ENCODE measurements at regions not wholly inside any gene's neighbourhood (a gene's known extent, or its start where the extent isn't known, plus 50 kb on each side); places are given as distances from the start of the nearest gene placed in this dataset.

DNA sequence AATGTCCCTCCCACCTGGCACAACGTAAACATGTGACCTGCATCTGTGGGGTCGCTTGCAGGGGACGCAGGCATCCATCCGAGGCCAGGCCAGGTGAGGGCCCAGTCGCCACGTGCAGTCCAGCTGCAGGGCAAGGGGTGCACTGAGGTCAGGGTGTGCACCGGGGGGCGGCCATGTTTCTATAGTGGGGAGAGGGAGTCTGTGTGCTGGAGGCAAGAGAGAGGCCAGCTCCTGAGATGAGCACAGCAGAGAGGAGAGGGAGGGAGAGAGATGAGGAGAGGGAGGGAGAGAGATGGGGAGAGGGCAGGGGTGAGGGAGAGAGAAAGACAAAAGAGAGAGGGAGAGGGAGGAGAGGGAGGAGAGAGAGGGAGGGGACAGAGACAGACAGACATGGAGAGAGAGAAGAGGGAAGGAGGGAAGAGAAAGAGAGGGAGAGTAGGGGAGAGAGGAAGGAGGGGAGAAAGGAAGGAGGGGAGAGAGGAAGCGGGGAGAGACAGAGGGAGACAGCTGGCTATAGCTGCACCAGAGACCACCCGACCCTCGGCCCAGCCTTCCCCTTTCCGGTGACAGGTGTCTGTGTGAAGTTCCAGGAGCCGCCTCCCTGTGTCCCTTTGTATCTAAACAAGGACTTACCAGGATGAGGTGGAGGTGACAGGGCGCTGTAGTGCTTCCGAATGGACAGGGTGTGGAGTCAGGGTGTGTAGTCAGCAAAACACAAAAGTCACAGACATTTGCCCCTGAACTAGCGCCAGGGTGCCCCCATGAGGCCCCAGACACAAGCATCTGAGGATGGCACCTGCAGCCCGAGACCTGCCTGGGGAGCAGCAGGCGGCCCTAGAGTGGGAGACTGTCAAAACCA, 68.7 kb downstream of the ADRA2C start:
- DNase-seq (ENCODE audit: low spot score in 2 of 2, unreplicated experiment in 2 of 2), result no peak
- Mint-ChIP-seq H3K4me1 (no peaks in the 10 kb centered on the region), H3K27me3 (ENCODE audit: low read depth) (peaks cover 52% of the 10 kb centered on the region), H3K27ac (no peak overlapping the region), H3K4me3 (no peak overlapping the region), H3K36me3 (no peaks in the 10 kb centered on the region), H3K9me3 (peaks cover 3% of the 10 kb centered on the region)
- TF ChIP-seq, protein P1, sequence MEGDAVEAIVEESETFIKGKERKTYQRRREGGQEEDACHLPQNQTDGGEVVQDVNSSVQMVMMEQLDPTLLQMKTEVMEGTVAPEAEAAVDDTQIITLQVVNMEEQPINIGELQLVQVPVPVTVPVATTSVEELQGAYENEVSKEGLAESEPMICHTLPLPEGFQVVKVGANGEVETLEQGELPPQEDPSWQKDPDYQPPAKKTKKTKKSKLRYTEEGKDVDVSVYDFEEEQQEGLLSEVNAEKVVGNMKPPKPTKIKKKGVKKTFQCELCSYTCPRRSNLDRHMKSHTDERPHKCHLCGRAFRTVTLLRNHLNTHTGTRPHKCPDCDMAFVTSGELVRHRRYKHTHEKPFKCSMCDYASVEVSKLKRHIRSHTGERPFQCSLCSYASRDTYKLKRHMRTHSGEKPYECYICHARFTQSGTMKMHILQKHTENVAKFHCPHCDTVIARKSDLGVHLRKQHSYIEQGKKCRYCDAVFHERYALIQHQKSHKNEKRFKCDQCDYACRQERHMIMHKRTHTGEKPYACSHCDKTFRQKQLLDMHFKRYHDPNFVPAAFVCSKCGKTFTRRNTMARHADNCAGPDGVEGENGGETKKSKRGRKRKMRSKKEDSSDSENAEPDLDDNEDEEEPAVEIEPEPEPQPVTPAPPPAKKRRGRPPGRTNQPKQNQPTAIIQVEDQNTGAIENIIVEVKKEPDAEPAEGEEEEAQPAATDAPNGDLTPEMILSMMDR (IDR thresholded peaks at IDR 0.05; ENCODE audit: unreplicated experiment), result no peak

DNA sequence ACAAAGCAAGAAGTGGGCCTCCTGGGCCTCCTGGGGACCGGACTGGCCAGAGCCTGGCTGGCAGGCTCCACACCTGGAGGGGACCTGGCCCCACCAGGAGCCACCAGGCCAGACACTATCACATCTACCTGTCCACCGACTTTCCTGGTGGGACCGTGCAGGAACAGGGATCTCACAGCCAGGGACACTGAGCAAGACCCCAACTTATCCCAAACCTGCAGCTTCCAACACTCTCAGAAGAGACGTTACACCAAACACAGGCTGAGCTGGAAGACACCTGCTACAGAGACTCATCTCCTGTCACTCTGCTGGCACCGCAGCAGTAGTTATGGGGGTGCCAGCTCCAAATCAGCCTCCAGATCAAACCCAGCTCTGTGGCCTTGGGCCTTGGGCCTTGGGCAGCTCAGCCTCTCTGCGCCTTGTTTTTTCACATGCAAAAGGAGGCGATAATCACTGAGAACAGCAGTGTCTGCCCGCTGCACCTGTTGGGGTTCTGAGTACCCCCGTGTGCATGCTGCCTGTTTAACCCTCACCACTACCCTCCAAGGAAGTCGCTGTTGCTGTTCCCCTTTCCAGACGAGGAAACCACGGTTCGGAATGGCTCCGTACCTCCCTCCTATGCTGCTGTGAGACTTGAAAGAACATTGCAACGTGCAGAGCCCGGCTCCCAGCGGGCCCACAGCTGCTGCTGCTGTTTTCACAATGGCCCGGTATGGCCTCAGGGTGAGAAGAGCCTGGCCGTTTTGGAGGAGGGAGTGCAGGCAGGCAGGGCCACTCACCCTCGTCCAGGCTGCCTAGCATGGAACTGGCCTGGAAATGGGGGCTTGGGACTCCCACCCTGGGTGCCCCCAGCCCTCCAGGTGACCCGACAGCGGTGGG, 69.6 kb downstream of the ADRA2C start:
- Mint-ChIP-seq H3K4me3 (no peak overlapping the region), H3K27me3 (ENCODE audit: low read depth) (peaks cover 58% of the 10 kb centered on the region), H3K36me3 (no peaks in the 10 kb centered on the region), H3K27ac (no peak overlapping the region), H3K4me1 (no peaks in the 10 kb centered on the region), H3K9me3 (peaks cover 3% of the 10 kb centered on the region)
- TF ChIP-seq, protein P1 (IDR thresholded peaks at IDR 0.05; ENCODE audit: unreplicated experiment), result no peak
- no peak for DNase-seq (ENCODE audit: low spot score in 2 of 2, unreplicated experiment in 2 of 2)

DNA sequence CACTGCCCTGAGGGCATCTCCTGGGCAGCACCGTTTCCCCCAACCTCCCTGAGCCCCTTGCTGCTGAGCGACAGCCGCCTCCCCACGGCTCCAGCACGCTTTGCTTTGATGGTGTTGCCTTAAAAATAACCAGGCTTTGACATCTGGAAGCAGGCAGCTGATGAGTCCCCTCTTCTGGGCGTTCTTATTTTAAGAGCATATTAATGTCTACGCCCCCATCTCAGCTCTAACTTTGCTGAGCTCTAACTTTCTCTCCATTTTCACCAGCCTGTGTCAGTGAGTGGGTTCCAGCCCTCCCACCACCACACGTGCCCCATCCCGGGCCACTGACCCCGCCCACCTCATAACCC, 70.2 kb downstream of the ADRA2C start:
- Mint-ChIP-seq H3K27ac (no peak overlapping the region), H3K4me1 (no peaks in the 10 kb centered on the region), H3K4me3 (no peak overlapping the region), H3K36me3 (no peaks in the 10 kb centered on the region), H3K27me3 (ENCODE audit: low read depth) (peaks cover 64% of the 10 kb centered on the region), H3K9me3 (peaks cover 3% of the 10 kb centered on the region)
- TF ChIP-seq, protein P1 (IDR thresholded peaks at IDR 0.05; ENCODE audit: unreplicated experiment), result no peak
- DNase-seq (ENCODE audit: low spot score in 2 of 2, unreplicated experiment in 2 of 2), result no peak

DNA sequence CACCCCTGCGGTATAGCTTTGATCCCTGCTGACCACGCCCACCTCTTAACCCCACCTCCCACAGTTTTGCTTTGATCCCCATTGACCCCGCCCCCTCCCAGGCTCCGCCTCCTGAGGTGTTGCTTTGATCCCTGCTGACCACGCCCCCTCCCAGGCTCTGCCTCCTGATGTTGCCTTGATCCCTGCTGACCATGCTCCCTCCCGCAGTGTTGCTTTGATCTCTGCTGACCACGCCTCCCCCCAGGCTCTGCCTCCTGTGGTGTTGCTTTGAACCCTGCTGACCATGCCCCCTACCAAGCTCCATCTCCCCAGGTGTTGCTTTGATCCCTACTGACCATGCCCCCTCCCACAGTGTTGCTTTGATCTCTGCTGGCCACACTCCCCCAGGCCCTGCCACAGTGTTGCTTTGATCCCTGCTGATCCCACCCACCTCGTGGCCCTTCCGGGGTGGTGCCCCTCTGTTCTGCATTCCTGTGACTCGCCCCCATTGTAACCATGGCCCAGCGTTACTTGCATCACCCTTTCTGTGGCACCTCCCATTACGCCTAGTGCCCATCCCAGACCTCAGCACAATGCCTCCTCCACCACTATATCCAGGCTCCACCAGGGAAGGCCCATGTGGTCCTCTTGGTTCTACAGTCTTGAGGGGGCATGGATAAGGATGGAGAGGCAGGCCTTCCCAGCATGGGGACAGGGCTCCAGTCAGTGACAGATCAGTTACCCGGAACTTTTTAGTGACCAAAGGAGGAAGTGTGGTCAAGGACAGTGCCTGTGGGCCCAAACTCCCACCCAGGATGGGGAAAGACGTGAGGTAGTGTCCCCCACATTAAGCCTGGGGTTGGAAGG, 70.8 kb downstream of the ADRA2C start:
- Mint-ChIP-seq H3K27ac (no peak overlapping the region), H3K9me3 (peaks cover 3% of the 10 kb centered on the region), H3K4me1 (no peaks in the 10 kb centered on the region), H3K4me3 (no peak overlapping the region), H3K36me3 (no peaks in the 10 kb centered on the region), H3K27me3 (ENCODE audit: low read depth) (peaks cover 69% of the 10 kb centered on the region)
- TF ChIP-seq, protein P1 (IDR thresholded peaks at IDR 0.05; ENCODE audit: unreplicated experiment), result no peak
- DNase-seq (ENCODE audit: low spot score in 2 of 2, unreplicated experiment in 2 of 2), result no peak

All from mesothelial cell of epicardium (in vitro differentiated cells).